Trophoblast cell (in vitro differentiated cells and primary cell): ENCODE measurements at regions not wholly inside any gene's neighbourhood (a gene's known extent, or its start where the extent isn't known, plus 50 kb on each side); places are given as distances from the start of the nearest gene placed in this dataset.
A peak's percentile ranks its signal among the peaks of the same experiment; 100 is the strongest.

Experiments
- DNase-seq, 2 donors: peaks; one replicate each; pipeline ENCODE4 v3.0.0-alpha.2; 2016
- H2AFZ ChIP-seq: 2 replicates; pipeline ENCODE4 v1.6.1; 2013; ENCODE audit warnings: low read length, moderate library complexity, mild to moderate bottlenecking; ENCODE audit not compliant: insufficient read depth, poor library complexity
- H2AK5ac ChIP-seq: 2 replicates; pipeline ENCODE4 v1.6.1; 2013; ENCODE audit warnings: mild to moderate bottlenecking, low read length
- H2BK120ac ChIP-seq: 2 replicates; pipeline ENCODE4 v1.6.1; 2013; ENCODE audit warnings: low read length, mild to moderate bottlenecking, moderate library complexity; ENCODE audit not compliant: insufficient read depth, poor library complexity
- H2BK12ac ChIP-seq: 2 replicates; pipeline ENCODE4 v1.6.1; 2013; ENCODE audit warnings: mild to moderate bottlenecking, low read length, moderate library complexity
- H2BK5ac ChIP-seq: 2 replicates; pipeline ENCODE4 v1.6.1; 2013; ENCODE audit warnings: low read length, low read depth, moderate library complexity, mild to moderate bottlenecking; ENCODE audit not compliant: poor library complexity
- H3K14ac ChIP-seq: 2 replicates; pipeline ENCODE4 v1.6.1; 2013; ENCODE audit warnings: mild to moderate bottlenecking, low read length
- H3K18ac ChIP-seq: 2 replicates; pipeline ENCODE4 v1.6.1; 2013; ENCODE audit warnings: mild to moderate bottlenecking, low read length
- H3K23ac ChIP-seq: 2 replicates; pipeline ENCODE4 v1.6.1; 2013; ENCODE audit warnings: low read length
- H3K27ac ChIP-seq: 2 replicates; pipeline ENCODE4 v1.5.1; 2013; ENCODE audit warnings: low read depth, mild to moderate bottlenecking, inconsistent platforms, low read length, moderate library complexity
- H3K27me3 ChIP-seq: 2 replicates; pipeline ENCODE4 v1.6.1; 2013; ENCODE audit warnings: inconsistent platforms, mild to moderate bottlenecking, low read length, moderate library complexity; ENCODE audit not compliant: insufficient read depth
- H3K36me3 ChIP-seq, 2 experiments: 1 replicate in 1 of 2; 2 replicates in 1 of 2; pipeline ENCODE4 v1.6.1; 2013; ENCODE audit warnings: low read length in 2 of 2, mild to moderate bottlenecking in 2 of 2, moderate library complexity in 1 of 2; ENCODE audit not compliant: insufficient read depth in 2 of 2, control insufficient read depth in 1 of 2
- H3K4ac ChIP-seq: 2 replicates; pipeline ENCODE4 v1.6.1; 2013; ENCODE audit warnings: low read depth, mild to moderate bottlenecking, low read length, moderate library complexity
- H3K4me1 ChIP-seq, 2 experiments: 1 replicate in 1 of 2; 2 replicates in 1 of 2; pipeline ENCODE4 v1.6.1; 2013; ENCODE audit warnings: low read length in 2 of 2, mild to moderate bottlenecking in 2 of 2, moderate library complexity in 1 of 2; ENCODE audit not compliant: insufficient read depth in 2 of 2, control insufficient read depth in 1 of 2
- H3K4me2 ChIP-seq: 2 replicates; pipeline ENCODE4 v1.6.1; 2013; ENCODE audit warnings: inconsistent platforms, mild to moderate bottlenecking, low read length, moderate library complexity
- H3K4me3 ChIP-seq: 2 replicates; pipeline ENCODE4 v1.5.1; 2013; ENCODE audit warnings: mild to moderate bottlenecking, low read depth, low read length, inconsistent platforms
- H3K79me1 ChIP-seq: one replicate; pipeline ENCODE4 v1.6.1; 2013; ENCODE audit warnings: low read length
- H3K79me2 ChIP-seq: 2 replicates; pipeline ENCODE4 v1.6.1; 2013; ENCODE audit warnings: low read length, mild to moderate bottlenecking; ENCODE audit not compliant: control insufficient read depth, insufficient read depth, poor library complexity
- H3K9ac ChIP-seq: 2 replicates; pipeline ENCODE4 v1.6.1; 2013; ENCODE audit warnings: mild to moderate bottlenecking, low read length
- H3K9me3 ChIP-seq: 2 replicates; pipeline ENCODE4 v1.6.1; 2013; ENCODE audit warnings: low read depth, mild to moderate bottlenecking, control low read depth, inconsistent platforms, low read length; ENCODE audit not compliant: insufficient read depth
- H4K12ac ChIP-seq: 2 replicates; pipeline ENCODE4 v1.6.1; 2013; ENCODE audit warnings: low read depth, mild to moderate bottlenecking, low read length, moderate library complexity
- H4K8ac ChIP-seq: 2 replicates; pipeline ENCODE4 v1.6.1; 2013; ENCODE audit warnings: low read depth, mild to moderate bottlenecking, low read length, moderate library complexity
- H4K91ac ChIP-seq: one replicate; pipeline ENCODE4 v1.6.1; 2013; ENCODE audit warnings: low read depth, mild to moderate bottlenecking, low read length, moderate library complexity
- WGBS: extraction: QIAGEN DNeasy Blood & Tissue Kit; methylation state at CpG from one replicate; pipeline ENCODE4 v1.1.7; 2013; ENCODE audit warnings: missing lambda C conversion rate; ENCODE audit not compliant: insufficient read length, insufficient coverage; ENCODE audit errors: extremely low coverage; 5-methylcytosine and 5-hydroxymethylcytosine counted together

DNA sequence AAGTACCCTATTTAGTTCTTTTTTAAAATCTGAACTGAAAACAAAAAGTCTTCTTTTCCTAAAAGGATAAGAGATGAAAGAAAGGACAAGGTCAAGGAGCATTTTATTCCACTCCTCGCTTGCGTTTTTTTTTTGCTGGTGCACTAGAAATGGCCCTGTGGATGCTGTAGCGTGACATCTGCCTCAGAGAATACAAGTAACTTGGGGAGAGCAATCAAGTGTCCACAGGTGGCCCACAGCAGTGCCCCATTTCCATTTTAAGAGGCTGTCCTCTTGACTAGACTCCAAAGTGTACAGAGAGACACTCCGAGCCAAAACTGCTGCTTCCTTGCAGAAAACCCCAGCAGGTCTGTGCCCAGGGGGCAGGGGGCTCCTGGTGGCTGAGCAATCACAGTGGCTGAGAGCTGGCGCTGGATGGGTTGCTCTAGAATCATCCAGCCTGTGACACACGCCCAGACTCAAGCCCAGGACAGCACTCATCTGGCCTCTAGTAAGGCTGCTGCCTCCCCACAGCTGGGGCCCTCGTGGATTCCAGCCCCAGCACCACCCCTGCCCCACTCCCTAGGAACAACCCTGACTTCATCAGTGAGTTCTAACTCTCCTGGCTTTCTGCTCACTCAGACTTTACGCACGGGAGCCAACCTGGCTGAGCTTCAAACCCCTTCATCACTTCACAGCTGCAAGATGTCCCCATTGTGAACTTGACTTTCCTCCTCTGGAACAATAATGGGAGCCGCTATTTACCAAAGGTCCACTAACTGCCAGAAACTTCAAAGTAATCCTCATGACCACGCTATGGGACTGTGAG lies 71.1 kb upstream of the SPATA12 start:
- H3K4me1 ChIP-seq = no peaks in the 10 kb centered on the region
- H2BK5ac ChIP-seq = no peak overlapping the region
- no peaks in the 10 kb centered on the region for H3K36me3 ChIP-seq
- H3K9ac ChIP-seq = no peak overlapping the region
- no peak overlapping the region for H4K12ac ChIP-seq
- no peaks in the 10 kb centered on the region for H3K27me3 ChIP-seq
- H3K79me2 ChIP-seq = no peaks in the 10 kb centered on the region
- H2BK12ac ChIP-seq = no peak overlapping the region
- no peak overlapping the region for H3K27ac ChIP-seq
- H3K9me3 ChIP-seq = no peaks in the 10 kb centered on the region
- no CpG with 5 or more reads among the region's 11 CpGs for WGBS
- H3K4ac ChIP-seq = no peak overlapping the region
- no peak overlapping the region for H4K8ac ChIP-seq
- H2BK120ac ChIP-seq = no peak overlapping the region
- no peak overlapping the region for H2AFZ ChIP-seq
- no peak overlapping the region for H3K18ac ChIP-seq
- DNase-seq = no peak
- H3K79me1 ChIP-seq = no peaks in the 10 kb centered on the region
- H2AK5ac ChIP-seq = no peak overlapping the region
- no peak overlapping the region for H3K23ac ChIP-seq
- no peak overlapping the region for H4K91ac ChIP-seq
- H3K4me2 ChIP-seq = no peak overlapping the region
- H3K4me3 ChIP-seq = no peak overlapping the region
- H3K14ac ChIP-seq = no peak overlapping the region

DNA sequence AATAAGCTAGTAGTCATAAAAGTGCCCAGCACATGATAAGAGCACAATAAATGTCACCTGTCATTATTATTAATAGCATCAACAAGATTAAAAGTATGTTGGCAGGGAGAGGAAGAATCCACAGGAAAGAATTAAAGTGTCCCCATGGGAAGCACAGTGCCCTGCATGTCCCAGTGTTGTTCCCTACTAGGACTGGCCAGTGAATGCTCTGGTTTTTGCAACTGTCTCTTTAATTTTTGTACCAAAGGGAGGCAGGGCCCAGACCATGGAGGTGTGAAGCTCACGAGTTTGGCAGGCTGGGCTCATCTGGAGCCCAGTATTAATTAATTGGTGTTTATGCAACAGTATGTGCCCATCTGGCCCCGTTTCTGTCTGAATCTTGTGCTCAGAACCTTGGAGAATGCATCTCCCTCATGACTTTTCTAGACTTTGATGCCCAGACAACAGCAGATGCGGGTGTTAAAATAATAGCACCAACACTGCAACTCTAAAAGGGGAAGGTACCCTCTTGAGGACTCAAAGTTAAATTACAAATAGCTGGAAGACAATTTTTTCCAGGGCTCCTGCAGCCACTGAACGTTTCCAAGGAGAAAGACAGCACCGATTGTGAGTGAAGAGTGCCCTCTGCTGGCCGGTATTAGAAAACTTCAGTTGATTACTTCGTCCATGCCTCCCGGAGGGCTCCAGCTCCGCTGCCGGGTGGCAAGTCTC lies 71.9 kb upstream of the SPATA12 start:
- Histone ChIP-seq H3K4ac (no peak overlapping the region), H4K12ac (no peak overlapping the region), H3K79me1 (no peaks in the 10 kb centered on the region), H3K18ac (no peak overlapping the region), H2BK12ac (no peak overlapping the region), H3K4me3 (no peak overlapping the region), H3K14ac (no peak overlapping the region), H2BK120ac (no peak overlapping the region), H3K4me1 (no peaks in the 10 kb centered on the region), H2AFZ (no peak overlapping the region), H4K8ac (no peak overlapping the region), H4K91ac (no peak overlapping the region), H3K9ac (no peak overlapping the region), H3K79me2 (no peaks in the 10 kb centered on the region), H3K27me3 (no peaks in the 10 kb centered on the region), H2BK5ac (no peak overlapping the region), H2AK5ac (no peak overlapping the region), H3K27ac (no peak overlapping the region), H3K4me2 (no peak overlapping the region), H3K36me3 (no peaks in the 10 kb centered on the region), H3K23ac (no peak overlapping the region), H3K9me3 (no peaks in the 10 kb centered on the region)
- DNase-seq = peak; percentile 82 to 95
- no CpG with 5 or more reads among the region's 10 CpGs for WGBS

DNA sequence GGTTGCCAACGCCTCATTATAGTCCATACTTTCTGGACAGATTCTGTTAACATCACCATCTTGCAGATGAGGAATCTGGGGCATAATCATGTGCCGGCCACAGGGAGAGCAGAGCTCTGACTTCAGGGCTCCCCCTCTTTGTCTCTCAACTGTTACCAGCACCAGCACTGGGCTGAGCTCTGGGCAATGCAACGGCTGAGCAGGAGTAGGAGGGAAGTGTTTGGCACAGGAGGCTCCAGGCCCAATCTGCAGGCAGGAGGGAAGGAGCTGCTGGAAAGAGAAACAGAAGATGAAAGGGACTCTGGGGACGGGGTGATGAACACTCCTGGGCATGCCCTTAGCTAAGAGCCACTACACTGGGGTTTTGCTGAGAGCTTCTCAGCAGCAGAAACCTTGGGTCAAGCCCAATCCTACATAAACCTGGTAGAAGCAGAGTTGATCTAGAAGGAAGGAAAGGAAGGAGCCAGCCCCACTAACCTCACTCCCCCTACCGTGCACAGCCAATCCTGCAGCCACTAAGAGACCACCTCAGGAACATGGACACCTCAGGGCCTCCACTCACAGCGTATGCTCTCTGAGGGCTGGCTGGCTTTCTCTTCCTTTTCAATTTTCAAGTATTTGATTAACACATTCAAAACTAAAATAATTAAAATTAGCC lies 73.1 kb upstream of the SPATA12 start:
- Histone ChIP-seq H3K4me2 (no peak overlapping the region), H3K4me3 (no peak overlapping the region), H3K9me3 (no peaks in the 10 kb centered on the region), H4K91ac (no peak overlapping the region), H4K12ac (no peak overlapping the region), H3K36me3 (no peaks in the 10 kb centered on the region), H2AK5ac (no peak overlapping the region), H2BK12ac (no peak overlapping the region), H3K18ac (no peak overlapping the region), H2BK5ac (no peak overlapping the region), H3K79me1 (no peaks in the 10 kb centered on the region), H3K14ac (no peak overlapping the region), H3K9ac (no peak overlapping the region), H2BK120ac (no peak overlapping the region), H3K27me3 (no peaks in the 10 kb centered on the region), H2AFZ (no peak overlapping the region), H3K79me2 (no peaks in the 10 kb centered on the region), H3K4ac (no peak overlapping the region), H3K4me1 (no peaks in the 10 kb centered on the region), H3K23ac (no peak overlapping the region), H4K8ac (no peak overlapping the region), H3K27ac (no peak overlapping the region)
- WGBS = no CpG with 5 or more reads among the region's 6 CpGs
- DNase-seq = no peak

DNA sequence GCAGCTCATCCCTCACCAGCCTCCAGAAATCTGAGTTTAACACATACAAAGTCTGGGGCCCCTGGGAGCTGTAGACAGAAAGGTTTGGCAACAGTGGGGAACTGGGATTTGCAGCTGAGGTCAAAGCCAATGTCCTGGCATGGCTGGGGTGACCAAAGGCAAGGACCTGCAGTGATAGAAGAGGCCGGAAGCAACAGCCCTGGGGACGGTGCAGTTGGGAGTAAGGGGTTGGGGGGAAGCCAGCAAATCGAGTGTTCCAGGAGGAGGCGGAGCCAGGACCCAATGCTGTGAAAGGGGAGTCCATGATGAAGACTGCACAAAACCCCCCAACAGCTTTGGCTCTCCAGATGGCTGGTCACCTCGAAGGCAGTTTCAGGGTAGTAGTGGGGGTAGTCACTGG lies 74.1 kb upstream of the SPATA12 start:
- peaks cover 0 to under 1% of the 10 kb centered on the region in 2 experiments for H3K4me1 ChIP-seq
- H3K9me3 ChIP-seq = no peaks in the 10 kb centered on the region
- H2BK5ac ChIP-seq = no peak overlapping the region
- H2AK5ac ChIP-seq = no peak overlapping the region
- H3K14ac ChIP-seq = no peak overlapping the region
- H3K9ac ChIP-seq = no peak overlapping the region
- no peak overlapping the region for H3K4me2 ChIP-seq
- H4K8ac ChIP-seq = no peak overlapping the region
- H2BK12ac ChIP-seq = no peak overlapping the region
- DNase-seq = no peak
- no peak overlapping the region for H3K18ac ChIP-seq
- H2BK120ac ChIP-seq = no peak overlapping the region
- H2AFZ ChIP-seq = no peak overlapping the region
- H3K36me3 ChIP-seq = no peaks in the 10 kb centered on the region
- no CpG with 5 or more reads among the region's 5 CpGs for WGBS
- H3K79me1 ChIP-seq = no peaks in the 10 kb centered on the region
- H3K27me3 ChIP-seq = no peaks in the 10 kb centered on the region
- no peak overlapping the region for H3K4ac ChIP-seq
- no peak overlapping the region for H3K23ac ChIP-seq
- H3K27ac ChIP-seq = no peak overlapping the region
- no peak overlapping the region for H4K91ac ChIP-seq
- no peak overlapping the region for H3K4me3 ChIP-seq
- no peaks in the 10 kb centered on the region for H3K79me2 ChIP-seq
- no peak overlapping the region for H4K12ac ChIP-seq
